EL (cell line): ENCODE measurements at regions not wholly inside any gene's neighbourhood (a gene's known extent, or its start where the extent isn't known, plus 50 kb on each side); places are given as distances from the start of the nearest gene placed in this dataset.
"Not testable (repeated sequence)": the region's sequence is repeated elsewhere in the genome, so short reads cannot be mapped to it uniquely, and the experiment has no call there.

Experiments
- DNase-seq: peaks from one replicate; pipeline ENCODE4 v3.0.0-alpha.2; 2016

- DNase-seq: no peak
These were observed 73.2 kb downstream of the ZIC4 start for GRCh38 chr3:147333098-147333497.

- DNase-seq: no peak
These were observed 77.6 kb downstream of the ZIC4 start for GRCh38 chr3:147328711-147329110.

GRCh38 chr3:147324356-147324755 is 82.0 kb downstream of the ZIC4 start:
- no peak for DNase-seq

- no peak for DNase-seq
These were observed 87.4 kb downstream of the ZIC4 start for GRCh38 chr3:147318900-147319299.

- not testable (repeated sequence) for DNase-seq
These were observed 89.3 kb downstream of the ZIC4 start for GRCh38 chr3:147317080-147317479.

GRCh38 chr3:147313513-147313912 is 92.8 kb downstream of the ZIC4 start:
- DNase-seq: no peak

GRCh38 chr3:147312786-147313280 is 93.5 kb downstream of the ZIC4 start:
- no peak for DNase-seq

GRCh38 chr3:147311716-147312115 is 94.6 kb downstream of the ZIC4 start:
- no peak for DNase-seq

GRCh38 chr3:147305533-147306250 is 100.7 kb downstream of the ZIC4 start:
- peak; percentile 58 for DNase-seq

- peak; percentile 28 for DNase-seq
These were observed 101.6 kb downstream of the ZIC4 start for GRCh38 chr3:147304756-147305155.

GRCh38 chr3:147301781-147302180 is 104.6 kb downstream of the ZIC4 start:
- no peak for DNase-seq

- peak; percentile 11 for DNase-seq
These were observed 106.7 kb downstream of the ZIC4 start for GRCh38 chr3:147299656-147300055.

GRCh38 chr3:147298511-147298982 is 107.8 kb downstream of the ZIC4 start:
- DNase-seq: peak; percentile 93

- no peak for DNase-seq
These were observed 108.5 kb downstream of the ZIC4 start for GRCh38 chr3:147297761-147298350.

- DNase-seq: not testable (repeated sequence)
These were observed 119.0 kb downstream of the ZIC4 start for GRCh38 chr3:147287370-147287769.

GRCh38 chr3:147269907-147270306 is 136.4 kb downstream of the ZIC4 start:
- no peak for DNase-seq

GRCh38 chr3:147267434-147267833 is 138.9 kb downstream of the ZIC4 start:
- DNase-seq: peak; percentile 46

GRCh38 chr3:147257944-147258343 is 148.4 kb downstream of the ZIC4 start:
- DNase-seq: no peak

GRCh38 chr3:147256739-147257138 is 149.6 kb downstream of the ZIC4 start:
- no peak for DNase-seq

GRCh38 chr3:147246906-147247305 is 159.4 kb downstream of the ZIC4 start:
- DNase-seq: peak; percentile 17

- not testable (repeated sequence) for DNase-seq
These were observed 160.7 kb downstream of the ZIC4 start for GRCh38 chr3:147245638-147246037.

GRCh38 chr3:147245022-147245421 is 161.3 kb downstream of the ZIC4 start:
- not testable (repeated sequence) for DNase-seq

GRCh38 chr3:147244397-147244796 is 161.9 kb downstream of the ZIC4 start:
- DNase-seq: no peak

GRCh38 chr3:147240581-147240980 is 165.8 kb downstream of the ZIC4 start:
- DNase-seq: no peak
